Suprapubic skin (tissue), 4 donors: ENCODE measurements at regions not wholly inside any gene's neighbourhood (a gene's known extent, or its start where the extent isn't known, plus 50 kb on each side); places are given as distances from the start of the nearest gene placed in this dataset.

ENCODE experiments used
- DNase-seq, 2 donors: peaks; one replicate each; pipeline ENCODE4 v3.0.0-alpha.2; 2019; ENCODE audit warnings: low spot score in 2 of 2
- H3K27ac ChIP-seq: fragments of 200-600 bp; sonication (generic); one replicate; pipeline ENCODE4 v1.5.1; 2019
- H3K27me3 ChIP-seq: fragments of 200-600 bp; sonication (generic); one replicate; pipeline ENCODE4 v1.5.1; 2019
- H3K36me3 ChIP-seq: fragments of 200-600 bp; sonication (generic); one replicate; pipeline ENCODE4 v1.5.1; 2019
- H3K4me1 ChIP-seq: fragments of 200-600 bp; sonication (generic); one replicate; pipeline ENCODE4 v1.5.1; 2019
- H3K4me3 ChIP-seq: fragments of 200-600 bp; sonication (generic); one replicate; pipeline ENCODE4 v1.5.1; 2019; ENCODE audit warnings: mild to moderate bottlenecking
- H3K9me3 ChIP-seq: fragments of 200-600 bp; sonication (generic); one replicate; pipeline ENCODE4 v1.5.1; 2019
- EP300 ChIP-seq: sonication (generic); formaldehyde crosslinking; IDR thresholded peaks from one replicate; pipeline ENCODE4 v1.6.1; 2017; ENCODE audit warnings: antibody characterized with exemption
- POLR2A ChIP-seq, 2 donors: fragments of 450-650 bp; IDR thresholded peaks; one replicate each; pipeline ENCODE4 v1.6.1; 2017; ENCODE audit warnings: antibody characterized with exemption in 2 of 2, mild to moderate bottlenecking in 2 of 2, moderate library complexity in 2 of 2
- POLR2AphosphoS5 ChIP-seq, 3 donors: sonication (generic); formaldehyde crosslinking; IDR thresholded peaks; one replicate each; pipeline ENCODE4 v1.6.1; 2017; ENCODE audit warnings: antibody characterized with exemption in 3 of 3
- WGBS: methylation state at CpG from one replicate; pipeline ENCODE4 v1.1.5; 2018; 5-methylcytosine and 5-hydroxymethylcytosine counted together
- TF ChIP-seq, protein P1 (sequence below), 2 donors: fragments of 200-600 bp in 1 of 2; fragments of 450-650 bp in 1 of 2; sonication (generic) in 1 of 2; IDR thresholded peaks; one replicate each; pipeline ENCODE4 v1.5.1; 2016 to 2019; ENCODE audit warnings: antibody characterized with exemption in 2 of 2, mild to moderate bottlenecking in 1 of 2, moderate library complexity in 1 of 2

- TF ChIP-seq POLR2A (IDR thresholded peaks at IDR 0.05) (no peak), EP300 (no peak), POLR2AphosphoS5 (IDR thresholded peaks at IDR 0.05) (no peak)
- TF ChIP-seq, protein P1, sequence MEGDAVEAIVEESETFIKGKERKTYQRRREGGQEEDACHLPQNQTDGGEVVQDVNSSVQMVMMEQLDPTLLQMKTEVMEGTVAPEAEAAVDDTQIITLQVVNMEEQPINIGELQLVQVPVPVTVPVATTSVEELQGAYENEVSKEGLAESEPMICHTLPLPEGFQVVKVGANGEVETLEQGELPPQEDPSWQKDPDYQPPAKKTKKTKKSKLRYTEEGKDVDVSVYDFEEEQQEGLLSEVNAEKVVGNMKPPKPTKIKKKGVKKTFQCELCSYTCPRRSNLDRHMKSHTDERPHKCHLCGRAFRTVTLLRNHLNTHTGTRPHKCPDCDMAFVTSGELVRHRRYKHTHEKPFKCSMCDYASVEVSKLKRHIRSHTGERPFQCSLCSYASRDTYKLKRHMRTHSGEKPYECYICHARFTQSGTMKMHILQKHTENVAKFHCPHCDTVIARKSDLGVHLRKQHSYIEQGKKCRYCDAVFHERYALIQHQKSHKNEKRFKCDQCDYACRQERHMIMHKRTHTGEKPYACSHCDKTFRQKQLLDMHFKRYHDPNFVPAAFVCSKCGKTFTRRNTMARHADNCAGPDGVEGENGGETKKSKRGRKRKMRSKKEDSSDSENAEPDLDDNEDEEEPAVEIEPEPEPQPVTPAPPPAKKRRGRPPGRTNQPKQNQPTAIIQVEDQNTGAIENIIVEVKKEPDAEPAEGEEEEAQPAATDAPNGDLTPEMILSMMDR (IDR thresholded peaks at IDR 0.05): no peak
- Histone ChIP-seq H3K27ac (no peak overlapping the region), H3K27me3 (no peaks in the 10 kb centered on the region), H3K4me3 (no peak overlapping the region), H3K9me3 (no peaks in the 10 kb centered on the region), H3K4me1 (no peaks in the 10 kb centered on the region), H3K36me3 (no peaks in the 10 kb centered on the region)
- 92% methylated on average over 3 of the region's 3 CpGs for WGBS
- peak in 1 of 2 donors; percentile 8 for DNase-seq
These were observed 59.2 kb downstream of the RPLP1 start for GRCh38 chr15:69511716-69512340.

- WGBS: 88% methylated on average over 5 of the region's 5 CpGs
- no peaks in the 10 kb centered on the region for H3K9me3 ChIP-seq
- H3K27me3 ChIP-seq: peaks cover 3% of the 10 kb centered on the region
- TF ChIP-seq POLR2AphosphoS5 (IDR thresholded peaks at IDR 0.05): no peak
- TF ChIP-seq, protein P1 (IDR thresholded peaks at IDR 0.05): no peak
- no peak for TF ChIP-seq EP300
- TF ChIP-seq POLR2A (IDR thresholded peaks at IDR 0.05): no peak
- no peak overlapping the region for H3K4me3 ChIP-seq
- no peak overlapping the region for H3K27ac ChIP-seq
- DNase-seq: no peak
- H3K36me3 ChIP-seq: no peaks in the 10 kb centered on the region
- H3K4me1 ChIP-seq: no peaks in the 10 kb centered on the region
These were observed 60.9 kb downstream of the RPLP1 start for GRCh38 chr15:69513450-69513960.

DNA sequence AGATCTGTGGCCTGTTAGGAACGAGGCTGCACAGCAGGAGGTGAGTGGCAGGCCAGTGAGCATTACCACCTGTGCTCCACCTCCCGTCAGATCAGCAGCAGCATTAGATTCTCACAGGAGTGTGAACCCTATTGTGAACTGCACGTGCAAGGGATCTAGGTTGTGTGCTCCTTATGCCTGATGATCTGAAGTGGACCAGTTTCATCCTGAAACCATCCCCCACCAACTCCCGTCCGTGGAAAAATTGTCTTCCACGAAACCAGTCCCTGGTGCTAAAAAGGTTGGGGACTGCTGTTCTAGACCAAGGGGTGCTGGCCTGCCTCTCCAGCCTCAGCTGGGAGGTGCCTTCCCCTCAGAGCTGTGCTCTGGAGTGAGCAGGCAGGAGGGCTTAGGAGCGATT, 61.4 kb downstream of the RPLP1 start:
- Histone ChIP-seq H3K27ac (no peak overlapping the region), H3K4me3 (no peak overlapping the region), H3K27me3 (peaks cover 3% of the 10 kb centered on the region), H3K36me3 (no peaks in the 10 kb centered on the region), H3K9me3 (no peaks in the 10 kb centered on the region), H3K4me1 (no peaks in the 10 kb centered on the region)
- TF ChIP-seq POLR2A (IDR thresholded peaks at IDR 0.05) (no peak), EP300 (no peak), POLR2AphosphoS5 (IDR thresholded peaks at IDR 0.05) (no peak)
- TF ChIP-seq, protein P1 (IDR thresholded peaks at IDR 0.05): no peak
- WGBS: 75% methylated on average over 7 of the region's 7 CpGs
- no peak for DNase-seq

DNA sequence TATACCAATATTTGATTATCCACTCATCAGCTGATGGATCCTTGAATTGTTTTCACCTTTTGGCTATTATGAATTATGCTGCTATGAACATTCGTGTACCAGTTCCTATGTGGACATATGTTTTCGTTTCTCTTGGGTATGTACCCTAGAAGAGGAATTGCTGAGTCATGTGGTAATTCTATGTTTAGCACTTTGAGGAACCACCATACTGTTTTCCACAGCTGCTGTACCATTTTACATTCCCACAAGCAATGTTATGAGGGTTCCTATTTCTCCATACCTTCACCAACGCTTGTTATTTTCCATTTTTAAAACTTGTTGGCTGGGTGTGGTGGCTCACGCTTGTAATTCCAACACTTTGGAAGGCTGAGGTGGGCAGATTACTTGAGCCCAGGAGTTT, 62.9 kb downstream of the RPLP1 start:
- no peak for DNase-seq
- Histone ChIP-seq H3K27ac (no peak overlapping the region), H3K36me3 (no peaks in the 10 kb centered on the region), H3K9me3 (no peaks in the 10 kb centered on the region), H3K4me1 (no peaks in the 10 kb centered on the region), H3K27me3 (peaks cover 3% of the 10 kb centered on the region), H3K4me3 (no peak overlapping the region)
- no peak for TF ChIP-seq POLR2AphosphoS5 (IDR thresholded peaks at IDR 0.05)
- TF ChIP-seq POLR2A (IDR thresholded peaks at IDR 0.05): no peak
- TF ChIP-seq, protein P1 (IDR thresholded peaks at IDR 0.05): no peak
- TF ChIP-seq EP300: no peak
- 82% methylated on average over 4 of the region's 4 CpGs for WGBS

- DNase-seq: no peak
These were observed 63.3 kb downstream of the RPLP1 start for GRCh38 chr15:69515926-69516325.

More at GRCh38 chr15:69515926-69516325, 63.3 kb downstream of the RPLP1 start:
- Histone ChIP-seq H3K4me1 (no peaks in the 10 kb centered on the region), H3K27ac (no peak overlapping the region), H3K27me3 (peaks cover 3% of the 10 kb centered on the region), H3K9me3 (no peaks in the 10 kb centered on the region), H3K4me3 (no peak overlapping the region), H3K36me3 (no peaks in the 10 kb centered on the region)
- no peak for TF ChIP-seq POLR2AphosphoS5 (IDR thresholded peaks at IDR 0.05)
- TF ChIP-seq, protein P1 (IDR thresholded peaks at IDR 0.05): no peak
- TF ChIP-seq POLR2A (IDR thresholded peaks at IDR 0.05): no peak
- TF ChIP-seq EP300: no peak
- 65% methylated on average over 3 of the region's 3 CpGs for WGBS
